ENCODE measurements at regions not wholly inside any gene's neighbourhood (a gene's known extent, or its start where the extent isn't known, plus 50 kb on each side); places are given as distances from the start of the nearest gene placed in this dataset.

DNA sequence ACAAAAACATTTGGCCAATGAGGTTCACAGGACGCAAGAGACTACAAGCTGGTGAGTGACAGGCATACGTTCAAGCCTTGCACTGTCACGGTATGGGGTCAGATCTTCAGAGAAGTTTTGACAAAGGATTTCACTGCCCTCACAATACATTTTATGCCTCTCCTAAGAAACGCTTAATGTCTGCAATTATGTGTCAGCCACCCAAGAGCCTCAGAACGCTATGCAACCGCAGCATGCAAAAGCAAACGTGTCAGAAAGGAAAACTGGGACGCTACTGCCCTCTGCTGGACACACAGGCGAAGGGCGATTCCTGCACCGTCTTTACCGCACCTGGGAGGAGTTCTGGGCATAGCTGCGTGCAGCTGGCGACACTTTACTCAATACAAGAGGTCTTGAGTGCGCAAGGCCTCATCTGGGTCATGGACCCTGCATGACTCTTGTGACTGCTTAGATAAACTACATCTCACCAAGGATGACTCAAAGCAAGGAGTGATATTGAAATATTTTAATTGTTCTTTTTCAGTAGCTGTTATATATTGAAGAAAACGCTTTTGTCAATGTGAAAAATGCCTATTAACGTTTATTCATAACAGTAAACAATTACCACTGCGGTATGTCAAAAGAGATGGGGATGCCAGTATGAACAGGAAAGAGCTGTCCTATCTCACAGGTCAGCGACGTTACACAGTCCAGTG lies 147.6 kb upstream of the FRG1 start:
- H3K4me2 ChIP-seq (ENCODE audit: low read length), result no peak overlapping the region

DNA sequence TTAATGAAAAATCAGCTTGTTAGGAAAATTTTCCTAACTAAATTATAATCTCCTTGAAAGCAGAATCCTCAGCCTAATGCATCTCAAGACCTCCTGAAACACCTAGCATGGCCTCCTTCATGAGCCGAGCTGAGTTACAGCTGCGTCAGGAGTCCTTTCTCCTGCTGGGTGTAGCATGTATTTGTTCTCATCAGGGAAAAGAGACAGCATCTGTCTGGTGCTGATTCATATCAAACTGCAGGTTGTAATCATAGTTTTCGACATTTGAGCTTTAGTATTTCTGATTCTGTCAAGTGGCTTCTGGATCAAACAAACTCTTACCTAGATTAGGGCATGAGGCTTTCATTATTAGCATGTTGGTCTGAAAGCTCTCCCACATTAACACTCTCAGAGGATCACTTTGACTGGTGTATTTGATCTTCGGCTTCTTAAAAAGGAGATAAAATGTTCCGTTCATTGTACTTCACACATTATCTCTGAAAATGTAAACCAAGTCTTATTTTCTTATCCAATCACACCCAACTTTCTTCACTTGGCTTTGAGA lies 140.1 kb upstream of the FRG1 start:
- no peak for TF ChIP-seq EZH2phosphoT487 (IDR thresholded peaks at IDR 0.05; ENCODE audit: borderline replicate concordance, low read length)
- TF ChIP-seq, protein P1, sequence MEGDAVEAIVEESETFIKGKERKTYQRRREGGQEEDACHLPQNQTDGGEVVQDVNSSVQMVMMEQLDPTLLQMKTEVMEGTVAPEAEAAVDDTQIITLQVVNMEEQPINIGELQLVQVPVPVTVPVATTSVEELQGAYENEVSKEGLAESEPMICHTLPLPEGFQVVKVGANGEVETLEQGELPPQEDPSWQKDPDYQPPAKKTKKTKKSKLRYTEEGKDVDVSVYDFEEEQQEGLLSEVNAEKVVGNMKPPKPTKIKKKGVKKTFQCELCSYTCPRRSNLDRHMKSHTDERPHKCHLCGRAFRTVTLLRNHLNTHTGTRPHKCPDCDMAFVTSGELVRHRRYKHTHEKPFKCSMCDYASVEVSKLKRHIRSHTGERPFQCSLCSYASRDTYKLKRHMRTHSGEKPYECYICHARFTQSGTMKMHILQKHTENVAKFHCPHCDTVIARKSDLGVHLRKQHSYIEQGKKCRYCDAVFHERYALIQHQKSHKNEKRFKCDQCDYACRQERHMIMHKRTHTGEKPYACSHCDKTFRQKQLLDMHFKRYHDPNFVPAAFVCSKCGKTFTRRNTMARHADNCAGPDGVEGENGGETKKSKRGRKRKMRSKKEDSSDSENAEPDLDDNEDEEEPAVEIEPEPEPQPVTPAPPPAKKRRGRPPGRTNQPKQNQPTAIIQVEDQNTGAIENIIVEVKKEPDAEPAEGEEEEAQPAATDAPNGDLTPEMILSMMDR (IDR thresholded peaks at IDR 0.05; ENCODE audit: low read depth, low read length, poor library complexity, severe bottlenecking), result no peak
- H3K36me3 ChIP-seq (ENCODE audit: control insufficient read depth, low read length), result no peaks in the 10 kb centered on the region
- H3K4me1 ChIP-seq (ENCODE audit: control insufficient read depth, low read length), result no peaks in the 10 kb centered on the region
- H3K4me2 ChIP-seq (ENCODE audit: low read length), result no peak overlapping the region
- H3K27me3 ChIP-seq (ENCODE audit: control insufficient read depth, low read length), result no peaks in the 10 kb centered on the region
- H3K27ac ChIP-seq (ENCODE audit: low read depth, low read length), result no peak overlapping the region
- H3F3A ChIP-seq (ENCODE audit: control insufficient read depth, insufficient read depth), result no peaks in the 10 kb centered on the region
- H3K9me3 ChIP-seq (ENCODE audit: control insufficient read depth, insufficient read depth, low read length), result no peaks in the 10 kb centered on the region; the same call in 1 of the 2 replicates
- no peaks in the 10 kb centered on the region for H3K9me2 ChIP-seq (replicated peaks; ENCODE audit: control insufficient read depth, low read length)
- no peak overlapping the region for H3K4me3 ChIP-seq (ENCODE audit: low read length)
- H3K79me2 ChIP-seq (ENCODE audit: control insufficient read depth, low read length), result no peaks in the 10 kb centered on the region
- H4K20me1 ChIP-seq (ENCODE audit: control insufficient read depth, insufficient read depth, low read depth, low read length), result no peaks in the 10 kb centered on the region

More for the DNA sequence above, 147.6 kb upstream of the FRG1 start:
- Histone ChIP-seq H3K79me2 (ENCODE audit: control insufficient read depth, low read length) (no peaks in the 10 kb centered on the region), H4K20me1 (ENCODE audit: control insufficient read depth, insufficient read depth, low read depth, low read length) (no peaks in the 10 kb centered on the region), H3K4me1 (ENCODE audit: control insufficient read depth, low read length) (no peaks in the 10 kb centered on the region), H3K27ac (ENCODE audit: low read depth, low read length) (no peak overlapping the region), H3K4me3 (ENCODE audit: low read length) (no peak overlapping the region), H3K9me2 (replicated peaks; ENCODE audit: control insufficient read depth, low read length) (no peaks in the 10 kb centered on the region), H3K9me3 (ENCODE audit: control insufficient read depth, insufficient read depth, low read length) (no peaks in the 10 kb centered on the region), H3K36me3 (ENCODE audit: control insufficient read depth, low read length) (no peaks in the 10 kb centered on the region), H3F3A (ENCODE audit: control insufficient read depth, insufficient read depth) (no peaks in the 10 kb centered on the region), H3K27me3 (ENCODE audit: control insufficient read depth, low read length) (no peaks in the 10 kb centered on the region)
- TF ChIP-seq EZH2phosphoT487 (IDR thresholded peaks at IDR 0.05; ENCODE audit: borderline replicate concordance, low read length), result no peak
- TF ChIP-seq, protein P1 (IDR thresholded peaks at IDR 0.05; ENCODE audit: low read depth, low read length, poor library complexity, severe bottlenecking), result peak; percentile 88

DNA sequence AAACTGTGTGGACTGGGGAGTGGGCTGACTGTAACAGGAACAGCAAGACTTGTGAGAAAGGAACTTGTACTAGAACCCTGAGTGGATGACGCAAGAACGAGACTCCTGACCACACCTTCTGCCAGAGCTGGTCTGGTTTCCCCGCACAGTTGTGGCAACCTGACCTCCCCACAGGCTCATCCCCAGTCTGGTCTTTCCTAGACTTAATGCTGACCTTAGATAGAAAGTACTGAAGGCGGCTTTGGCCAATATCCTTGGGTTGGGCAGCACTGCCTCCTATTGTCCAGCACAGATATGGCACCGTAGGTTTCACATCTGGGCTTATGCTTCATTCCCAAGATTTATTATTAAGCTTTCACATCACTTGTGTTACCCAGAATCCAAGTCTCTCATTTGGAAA lies 137.8 kb upstream of the FRG1 start:
- Histone ChIP-seq H3K79me2 (ENCODE audit: control insufficient read depth, low read length) (no peaks in the 10 kb centered on the region), H4K20me1 (ENCODE audit: control insufficient read depth, insufficient read depth, low read depth, low read length) (no peaks in the 10 kb centered on the region), H3K36me3 (ENCODE audit: control insufficient read depth, low read length) (no peaks in the 10 kb centered on the region), H3K4me3 (ENCODE audit: low read length) (no peak overlapping the region), H3K9me2 (replicated peaks; ENCODE audit: control insufficient read depth, low read length) (no peaks in the 10 kb centered on the region), H3K4me1 (ENCODE audit: control insufficient read depth, low read length) (no peaks in the 10 kb centered on the region), H3K9me3 (ENCODE audit: control insufficient read depth, insufficient read depth, low read length) (no peaks in the 10 kb centered on the region; the same call in 1 of the 2 replicates), H3K27ac (ENCODE audit: low read depth, low read length) (no peak overlapping the region), H3F3A (ENCODE audit: control insufficient read depth, insufficient read depth) (no peaks in the 10 kb centered on the region), H3K4me2 (ENCODE audit: low read length) (no peak overlapping the region), H3K27me3 (ENCODE audit: control insufficient read depth, low read length) (no peaks in the 10 kb centered on the region)
- TF ChIP-seq EZH2phosphoT487 (IDR thresholded peaks at IDR 0.05; ENCODE audit: borderline replicate concordance, low read length), result no peak
- TF ChIP-seq, protein P1 (IDR thresholded peaks at IDR 0.05; ENCODE audit: low read depth, low read length, poor library complexity, severe bottlenecking), result peak; percentile 18

Data from DOHH2 (cell line).